A549 (cell line): ENCODE measurements at regions not wholly inside any gene's neighbourhood (a gene's known extent, or its start where the extent isn't known, plus 50 kb on each side); places are given as distances from the start of the nearest gene placed in this dataset.

ENCODE experiments used
- ATAC-seq, 2 experiments: fragments of 200-7000 bp in 1 of 2; fragments of >200 bp in 1 of 2; cut with Nextera tagmentation in 1 of 2; cut with Tn5 transposase in 1 of 2; 3 replicates each; pipeline versions ENCODE4 v1.8.0 to v1.9.1; 2018 to 2020; ENCODE audit warnings: mild to moderate bottlenecking in 1 of 2, moderate library complexity in 1 of 2
- CTCF ChIA-PET: fragments of 300-600 bp; sonication (Branson Sonifier 250); formaldehyde crosslinking; extraction: SDS; loops from one replicate; lab custom pipeline; 2021; ENCODE audit warnings: antibody characterized with exemption, inconsistent platforms; lab: Yijun Ruan, JAX
- POLR2A ChIA-PET: fragments of 350-600 bp; formaldehyde crosslinking; extraction: SDS; loops from one replicate; lab custom pipeline; 2021; ENCODE audit warnings: antibody characterized with exemption, inconsistent platforms; lab: Yijun Ruan, JAX
- DNase-seq, 2 experiments: peaks; one replicate each; pipeline versions ENCODE4 v3.0.0 to v3.0.0-alpha.2; 2011 to 2016; ENCODE audit warnings: low read depth in 1 of 2, low spot score in 1 of 2
- FAIRE-seq: peaks from 2 replicates; lab custom pipeline; 2011; peaks lifted over from hg19 to GRCh38; lab: Jason Lieb, UNC
- H3K27ac ChIP-seq, 2 experiments: fragments of >200 bp; sonication (Bioruptor Twin); formaldehyde crosslinking; 3 replicates each; pipeline ENCODE4 v1.5.1; 2016 to 2017
- H3K4me1 ChIP-seq: fragments of >200 bp; sonication (Bioruptor Twin); formaldehyde crosslinking; 3 replicates; pipeline ENCODE4 v1.6.1; 2016
- H3K4me2 ChIP-seq: fragments of >200 bp; sonication (Bioruptor Twin); formaldehyde crosslinking; 3 replicates; pipeline ENCODE4 v1.6.1; 2016
- H3K4me3 ChIP-seq: fragments of >200 bp; sonication (Bioruptor Twin); formaldehyde crosslinking; 3 replicates; pipeline ENCODE4 v1.5.1; 2016
- H3K9me3 ChIP-seq: fragments of >200 bp; sonication (Bioruptor Twin); formaldehyde crosslinking; 3 replicates; pipeline ENCODE4 v1.6.1; 2016
- BHLHE40 ChIP-seq: IDR thresholded peaks from 2 replicates; pipeline ENCODE4 v1.6.1; 2012; ENCODE audit warnings: low read depth, low read length, inconsistent platforms
- CEBPB ChIP-seq, 2 experiments: fragments of >200 bp in 1 of 2; sonication (Bioruptor Twin) in 1 of 2; formaldehyde crosslinking in 1 of 2; IDR thresholded peaks; 2 replicates each; pipeline ENCODE4 v1.6.1; 2012 to 2016
- E2F6 ChIP-seq: IDR thresholded peaks from 2 replicates; pipeline ENCODE4 v1.6.1; 2012; ENCODE audit warnings: low read depth, borderline replicate concordance
- ESRRA ChIP-seq: fragments of 150-350 bp; IDR thresholded peaks from 2 replicates; pipeline ENCODE4 v1.6.1; 2014; ENCODE audit warnings: mild to moderate bottlenecking, low read length, borderline replicate concordance
- FOSL2 ChIP-seq, 2 experiments: fragments of 450-650 bp in 1 of 2; fragments of >200 bp in 1 of 2; sonication (Bioruptor Twin) in 1 of 2; formaldehyde crosslinking; IDR thresholded peaks; 2 replicates each; pipeline versions ENCODE4 v1.5.0 to v1.6.1; 2016 to 2020; ENCODE audit warnings: mild to moderate bottlenecking in 1 of 2, moderate library complexity in 1 of 2
- HES2 ChIP-seq: fragments of >200 bp; sonication (Bioruptor Twin); formaldehyde crosslinking; IDR thresholded peaks from 2 replicates; pipeline ENCODE4 v1.6.1; 2016
- HEYL ChIP-seq: fragments of 250-450 bp; sonication (Bioruptor Pico); IDR thresholded peaks from 2 replicates; pipeline ENCODE4 v1.8.0; 2021; ENCODE audit warnings: mild to moderate bottlenecking, moderate library complexity
- JUN ChIP-seq, 2 experiments: fragments of >200 bp; sonication (Bioruptor Twin); formaldehyde crosslinking; IDR thresholded peaks; 2 replicates in 1 of 2; 3 replicates in 1 of 2; pipeline ENCODE4 v1.6.1; 2016 to 2017
- JUNB ChIP-seq: fragments of >200 bp; sonication (Bioruptor Twin); formaldehyde crosslinking; IDR thresholded peaks from 2 replicates; pipeline ENCODE4 v1.6.1; 2016
- MAFK ChIP-seq: fragments of 450-650 bp; IDR thresholded peaks from 2 replicates; pipeline ENCODE4 v1.6.1; 2014; ENCODE audit not compliant: partially characterized antibody
- NPAS2 ChIP-seq: fragments of 250-450 bp; sonication (Bioruptor Pico); IDR thresholded peaks from 2 replicates; pipeline ENCODE4 v1.8.0; 2022; ENCODE audit warnings: mild to moderate bottlenecking, moderate library complexity, borderline replicate concordance
- PBX3 ChIP-seq: IDR thresholded peaks from 2 replicates; pipeline ENCODE4 v1.6.1; 2012
- POLR2A ChIP-seq: IDR thresholded peaks from 2 replicates; pipeline ENCODE4 v1.6.1; 2012; ENCODE audit warnings: mild to moderate bottlenecking, low read length
- POLR2AphosphoS2 ChIP-seq: conservative IDR thresholded peaks from 2 replicates; pipeline ENCODE4 v1.6.1; 2012; ENCODE audit warnings: low read length, improper control_type of control experiment, inconsistent platforms
- RARB ChIP-seq: fragments of 250-450 bp; sonication (Bioruptor Pico); IDR thresholded peaks from 2 replicates; pipeline ENCODE4 v1.8.0; 2021; ENCODE audit warnings: mild to moderate bottlenecking, moderate library complexity
- RCOR1 ChIP-seq: fragments of 150-350 bp; IDR thresholded peaks from 2 replicates; pipeline ENCODE4 v1.6.1; 2014; ENCODE audit warnings: antibody characterized with exemption, low read length, low read depth
- TFCP2L1 ChIP-seq: fragments of 250-450 bp; sonication (Bioruptor Pico); IDR thresholded peaks from 2 replicates; pipeline ENCODE4 v1.5.0; 2021; ENCODE audit warnings: mild to moderate bottlenecking
- ZFP36 ChIP-seq: fragments of 450-650 bp; IDR thresholded peaks from 2 replicates; pipeline ENCODE4 v1.6.1; 2014; ENCODE audit warnings: borderline replicate concordance; ENCODE audit not compliant: partially characterized antibody
- ZSCAN20 ChIP-seq: fragments of 250-450 bp; sonication (Bioruptor Pico); IDR thresholded peaks from 2 replicates; pipeline ENCODE4 v1.8.0; 2022; ENCODE audit warnings: mild to moderate bottlenecking, moderate library complexity
- WGBS: methylation state at CpG from one replicate; pipeline ENCODE4 v1.1.6; 2017; ENCODE audit errors: missing lambda C conversion rate; 5-methylcytosine and 5-hydroxymethylcytosine counted together
- TF ChIP-seq, protein P1 (sequence below): fragments of 200-600 bp; sonication (generic); IDR thresholded peaks from 2 replicates; pipeline ENCODE4 v1.6.1; 2016; ENCODE audit warnings: antibody characterized with exemption, mild to moderate bottlenecking, moderate library complexity

- DNase-seq (no peak), ATAC-seq (no peak)
- H3K27ac ChIP-seq: no peak overlapping the region
- WGBS: 2% methylated on average over 6 of the region's 6 CpGs
- no peak overlapping the region for H3K4me3 ChIP-seq
- H3K4me2 ChIP-seq: no peak overlapping the region
- CTCF ChIA-PET: no interaction called here
- TF ChIP-seq BHLHE40 (no peak), JUN (IDR thresholded peaks at IDR 0.05) (no peak), JUNB (no peak), ZSCAN20 (CRISPR knock-in tag) (no peak), RCOR1 (no peak), POLR2A (no peak)
- TF ChIP-seq, all 56 proteins: peak for 0
- no peak for FAIRE-seq
- H3K9me3 ChIP-seq: peaks cover 7% of the 10 kb centered on the region; the same call in 1 of the 3 replicates
- POLR2A ChIA-PET: no interaction called here
- no peaks in the 10 kb centered on the region for H3K4me1 ChIP-seq
Measured at GRCh38 chr3:76264911-76265310, 479.6 kb upstream of the ZNF717 start.

DNA sequence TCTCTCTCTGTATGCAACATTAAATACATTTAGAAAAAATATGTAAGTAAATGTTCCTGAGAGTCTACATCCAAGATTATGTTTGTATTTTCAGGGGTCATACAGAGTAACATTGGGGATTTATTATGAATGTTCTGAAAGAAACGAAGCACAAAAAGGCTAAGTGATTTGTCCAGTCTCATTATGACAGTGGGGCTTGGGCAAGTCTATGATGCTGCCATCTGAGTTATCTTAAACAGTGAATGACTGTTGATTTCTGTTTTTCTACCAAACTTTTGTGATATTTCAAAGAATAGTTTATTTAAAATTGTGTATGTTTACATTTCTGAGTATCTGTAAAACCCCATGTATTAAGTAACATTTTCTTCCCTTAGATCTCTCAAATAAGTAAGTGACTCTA, 481.2 kb upstream of the ZNF717 start:
- peaks cover 7% of the 10 kb centered on the region; the same call in 1 of the 3 replicates for H3K9me3 ChIP-seq
- no peak overlapping the region for H3K27ac ChIP-seq
- FAIRE-seq (no peak), ATAC-seq (no peak), DNase-seq (no peak)
- POLR2A ChIA-PET: no interaction called here
- no peak overlapping the region for H3K4me2 ChIP-seq
- 0% methylated on average over 1 of the region's 1 CpG for WGBS
- no peak for TF ChIP-seq HEYL (CRISPR knock-in tag)
- TF ChIP-seq ZFP36: no peak
- TF ChIP-seq CEBPB (IDR thresholded peaks at IDR 0.05): no peak
- no peaks in the 10 kb centered on the region for H3K4me1 ChIP-seq
- no peak overlapping the region for H3K4me3 ChIP-seq
- CTCF ChIA-PET: no interaction called here

- FAIRE-seq: no peak
- peaks cover 1% of the 10 kb centered on the region; the same call in 1 of the 3 replicates for H3K9me3 ChIP-seq
- H3K4me3 ChIP-seq: no peak overlapping the region
- no peak overlapping the region for H3K4me2 ChIP-seq
- ChIA-PET CTCF (no interaction called here), POLR2A (no interaction called here)
- WGBS: 4% methylated on average over 4 of the region's 4 CpGs
- DNase-seq: no peak
- ATAC-seq: no peak
- no peaks in the 10 kb centered on the region for H3K4me1 ChIP-seq
- TF ChIP-seq ESRRA (no peak), TFCP2L1 (no peak), POLR2AphosphoS2 (no peak)
- H3K27ac ChIP-seq: no peak overlapping the region
Measured at GRCh38 chr3:76267851-76268380, 482.6 kb upstream of the ZNF717 start.

GRCh38 chr3:76293856-76294255, 508.5 kb upstream of the ZNF717 start:
- FAIRE-seq (no peak), DNase-seq (no peak), ATAC-seq (no peak)
- Histone ChIP-seq H3K4me2 (no peak overlapping the region), H3K4me1 (no peaks in the 10 kb centered on the region), H3K9me3 (no peaks in the 10 kb centered on the region), H3K27ac (no peak overlapping the region), H3K4me3 (no peak overlapping the region)
- 3% methylated on average over 5 of the region's 9 CpGs for WGBS
- TF ChIP-seq MAFK (no peak), NPAS2 (CRISPR knock-in tag) (no peak), PBX3 (no peak), HES2 (no peak), E2F6 (no peak), FOSL2 (IDR thresholded peaks at IDR 0.05) (no peak), FOSL2 (CRISPR knock-in tag; IDR thresholded peaks at IDR 0.05) (no peak), RARB (no peak)
- TF ChIP-seq, protein P1, sequence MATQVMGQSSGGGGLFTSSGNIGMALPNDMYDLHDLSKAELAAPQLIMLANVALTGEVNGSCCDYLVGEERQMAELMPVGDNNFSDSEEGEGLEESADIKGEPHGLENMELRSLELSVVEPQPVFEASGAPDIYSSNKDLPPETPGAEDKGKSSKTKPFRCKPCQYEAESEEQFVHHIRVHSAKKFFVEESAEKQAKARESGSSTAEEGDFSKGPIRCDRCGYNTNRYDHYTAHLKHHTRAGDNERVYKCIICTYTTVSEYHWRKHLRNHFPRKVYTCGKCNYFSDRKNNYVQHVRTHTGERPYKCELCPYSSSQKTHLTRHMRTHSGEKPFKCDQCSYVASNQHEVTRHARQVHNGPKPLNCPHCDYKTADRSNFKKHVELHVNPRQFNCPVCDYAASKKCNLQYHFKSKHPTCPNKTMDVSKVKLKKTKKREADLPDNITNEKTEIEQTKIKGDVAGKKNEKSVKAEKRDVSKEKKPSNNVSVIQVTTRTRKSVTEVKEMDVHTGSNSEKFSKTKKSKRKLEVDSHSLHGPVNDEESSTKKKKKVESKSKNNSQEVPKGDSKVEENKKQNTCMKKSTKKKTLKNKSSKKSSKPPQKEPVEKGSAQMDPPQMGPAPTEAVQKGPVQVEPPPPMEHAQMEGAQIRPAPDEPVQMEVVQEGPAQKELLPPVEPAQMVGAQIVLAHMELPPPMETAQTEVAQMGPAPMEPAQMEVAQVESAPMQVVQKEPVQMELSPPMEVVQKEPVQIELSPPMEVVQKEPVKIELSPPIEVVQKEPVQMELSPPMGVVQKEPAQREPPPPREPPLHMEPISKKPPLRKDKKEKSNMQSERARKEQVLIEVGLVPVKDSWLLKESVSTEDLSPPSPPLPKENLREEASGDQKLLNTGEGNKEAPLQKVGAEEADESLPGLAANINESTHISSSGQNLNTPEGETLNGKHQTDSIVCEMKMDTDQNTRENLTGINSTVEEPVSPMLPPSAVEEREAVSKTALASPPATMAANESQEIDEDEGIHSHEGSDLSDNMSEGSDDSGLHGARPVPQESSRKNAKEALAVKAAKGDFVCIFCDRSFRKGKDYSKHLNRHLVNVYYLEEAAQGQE: no peak
- ChIA-PET CTCF (interaction anchor here (1.3 kb wide), 1 partner anchor 10 kb away, joined by 4 read pairs; no protein-coding TSS in a partner anchor), POLR2A (no interaction called here)
